Astrocyte (in vitro differentiated cells and primary cell): ENCODE measurements at regions not wholly inside any gene's neighbourhood (a gene's known extent, or its start where the extent isn't known, plus 50 kb on each side); places are given as distances from the start of the nearest gene placed in this dataset.

Source experiments
- EZH2 ChIP-seq: IDR thresholded peaks from 2 replicates; pipeline ENCODE4 v1.6.1; 2012; ENCODE audit warnings: mild to moderate bottlenecking, low read length, inconsistent platforms; ENCODE audit not compliant: insufficient read depth
- TF ChIP-seq, protein P1 (sequence below): IDR thresholded peaks from 2 replicates; pipeline ENCODE4 v1.5.1; 2011; ENCODE audit warnings: low read depth, mild to moderate bottlenecking, inconsistent platforms, low read length, moderate library complexity; ENCODE audit not compliant: insufficient read depth

DNA sequence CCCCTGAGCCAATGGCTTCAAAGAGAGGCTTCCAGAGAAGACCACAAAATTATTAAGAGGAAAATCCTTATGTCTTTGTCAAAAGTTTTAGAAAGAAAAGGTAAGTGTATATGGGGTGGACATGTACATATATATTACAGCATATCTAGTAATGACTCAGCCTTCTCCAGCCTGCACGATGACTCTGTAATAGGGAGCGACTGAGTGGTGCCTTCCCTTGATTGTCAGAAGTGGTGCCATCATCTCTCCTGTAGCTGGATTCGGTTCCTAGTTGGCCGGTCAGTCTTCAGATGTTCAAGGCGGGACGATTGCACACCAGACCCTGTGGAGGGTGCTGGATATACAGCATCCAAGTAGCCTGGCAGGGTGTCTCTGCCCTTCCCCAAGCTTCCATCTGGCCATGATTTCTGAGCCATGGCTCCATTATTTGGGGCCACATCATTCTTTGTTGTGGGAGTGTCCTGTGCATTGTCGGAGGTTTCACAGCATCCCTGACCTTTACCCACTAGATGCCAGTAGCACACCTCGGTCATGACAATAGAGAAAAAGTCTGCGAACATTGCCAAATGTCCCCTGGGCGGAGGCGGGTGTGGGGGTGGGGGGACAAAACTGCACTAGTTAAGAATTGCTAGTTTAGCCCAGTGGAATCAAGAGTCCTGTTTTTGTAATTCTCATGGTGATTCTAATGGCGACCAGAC is 206.2 kb upstream of the KAZN start:
- TF ChIP-seq EZH2: no peak
- TF ChIP-seq, protein P1, sequence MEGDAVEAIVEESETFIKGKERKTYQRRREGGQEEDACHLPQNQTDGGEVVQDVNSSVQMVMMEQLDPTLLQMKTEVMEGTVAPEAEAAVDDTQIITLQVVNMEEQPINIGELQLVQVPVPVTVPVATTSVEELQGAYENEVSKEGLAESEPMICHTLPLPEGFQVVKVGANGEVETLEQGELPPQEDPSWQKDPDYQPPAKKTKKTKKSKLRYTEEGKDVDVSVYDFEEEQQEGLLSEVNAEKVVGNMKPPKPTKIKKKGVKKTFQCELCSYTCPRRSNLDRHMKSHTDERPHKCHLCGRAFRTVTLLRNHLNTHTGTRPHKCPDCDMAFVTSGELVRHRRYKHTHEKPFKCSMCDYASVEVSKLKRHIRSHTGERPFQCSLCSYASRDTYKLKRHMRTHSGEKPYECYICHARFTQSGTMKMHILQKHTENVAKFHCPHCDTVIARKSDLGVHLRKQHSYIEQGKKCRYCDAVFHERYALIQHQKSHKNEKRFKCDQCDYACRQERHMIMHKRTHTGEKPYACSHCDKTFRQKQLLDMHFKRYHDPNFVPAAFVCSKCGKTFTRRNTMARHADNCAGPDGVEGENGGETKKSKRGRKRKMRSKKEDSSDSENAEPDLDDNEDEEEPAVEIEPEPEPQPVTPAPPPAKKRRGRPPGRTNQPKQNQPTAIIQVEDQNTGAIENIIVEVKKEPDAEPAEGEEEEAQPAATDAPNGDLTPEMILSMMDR: no peak
